ENCODE measurements at regions not wholly inside any gene's neighbourhood (a gene's known extent, or its start where the extent isn't known, plus 50 kb on each side); places are given as distances from the start of the nearest gene placed in this dataset.

DNA sequence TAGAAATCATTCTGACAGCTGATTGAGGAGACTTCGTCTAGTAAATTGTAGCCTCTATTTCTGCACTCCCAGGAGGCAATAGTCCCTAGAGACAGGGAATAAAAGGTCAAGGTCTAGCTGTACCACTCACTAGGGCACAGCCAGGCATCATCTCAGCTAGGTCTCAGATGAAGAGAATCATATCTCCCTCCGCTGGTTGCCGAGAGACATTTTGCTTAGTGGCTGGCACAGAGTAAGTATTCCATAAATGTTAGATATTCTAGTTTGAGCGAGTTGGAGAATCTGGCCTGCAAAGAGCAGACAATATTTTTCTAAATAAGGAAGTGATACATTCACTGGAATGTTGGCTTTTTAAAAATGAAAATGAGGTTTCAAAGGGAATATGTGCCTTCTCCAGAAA is 180.4 kb upstream of the ACTBL2 start:
- Histone ChIP-seq H3K4me3 (ENCODE audit: low read depth, low read length) (no peak overlapping the region), H3K27me3 (ENCODE audit: control insufficient read depth, insufficient read depth, low read length) (no peaks in the 10 kb centered on the region), H3K27ac (ENCODE audit: low read depth, low read length) (no peak overlapping the region), H3K9me3 (ENCODE audit: control insufficient read depth, insufficient read depth, low read length) (no peaks in the 10 kb centered on the region)
- DNase-seq (ENCODE audit: low read depth, low spot score) = no peak
- TF ChIP-seq, protein P1, sequence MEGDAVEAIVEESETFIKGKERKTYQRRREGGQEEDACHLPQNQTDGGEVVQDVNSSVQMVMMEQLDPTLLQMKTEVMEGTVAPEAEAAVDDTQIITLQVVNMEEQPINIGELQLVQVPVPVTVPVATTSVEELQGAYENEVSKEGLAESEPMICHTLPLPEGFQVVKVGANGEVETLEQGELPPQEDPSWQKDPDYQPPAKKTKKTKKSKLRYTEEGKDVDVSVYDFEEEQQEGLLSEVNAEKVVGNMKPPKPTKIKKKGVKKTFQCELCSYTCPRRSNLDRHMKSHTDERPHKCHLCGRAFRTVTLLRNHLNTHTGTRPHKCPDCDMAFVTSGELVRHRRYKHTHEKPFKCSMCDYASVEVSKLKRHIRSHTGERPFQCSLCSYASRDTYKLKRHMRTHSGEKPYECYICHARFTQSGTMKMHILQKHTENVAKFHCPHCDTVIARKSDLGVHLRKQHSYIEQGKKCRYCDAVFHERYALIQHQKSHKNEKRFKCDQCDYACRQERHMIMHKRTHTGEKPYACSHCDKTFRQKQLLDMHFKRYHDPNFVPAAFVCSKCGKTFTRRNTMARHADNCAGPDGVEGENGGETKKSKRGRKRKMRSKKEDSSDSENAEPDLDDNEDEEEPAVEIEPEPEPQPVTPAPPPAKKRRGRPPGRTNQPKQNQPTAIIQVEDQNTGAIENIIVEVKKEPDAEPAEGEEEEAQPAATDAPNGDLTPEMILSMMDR (IDR thresholded peaks at IDR 0.05; ENCODE audit: low read depth, low read length) = 0 out of 2 replicates have a peak, but pooled peaks have one; percentile 8
- ChIA-PET POLR2A (no interaction called here), CTCF (interaction anchor here (0.6 to 1.4 kb wide), 2 partner anchors 13 to 800 kb away, joined by 3 read pairs; no protein-coding TSS in a partner anchor)

DNA sequence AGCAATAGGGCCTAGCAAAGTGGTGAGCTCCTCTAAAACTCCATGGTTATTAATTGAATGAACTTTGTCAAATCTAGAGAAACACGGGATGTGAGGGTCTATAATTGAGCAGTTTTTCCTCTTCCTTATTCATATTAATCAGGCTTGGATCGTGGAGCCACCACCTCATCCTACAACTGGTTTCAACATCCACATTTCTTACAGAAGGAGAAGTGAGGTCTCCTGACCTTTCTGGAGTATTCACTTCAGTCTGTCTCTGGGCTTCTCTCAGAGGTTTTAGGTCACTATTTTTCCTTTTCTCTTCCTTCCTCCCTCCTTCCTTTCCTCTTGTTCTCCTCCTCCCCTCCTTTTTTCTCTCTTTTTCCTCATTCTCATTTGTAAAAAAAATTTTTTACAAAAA is 177.3 kb upstream of the ACTBL2 start:
- no peak for DNase-seq (ENCODE audit: low read depth, low spot score)
- Histone ChIP-seq H3K4me3 (ENCODE audit: low read depth, low read length) (no peak overlapping the region), H3K27ac (ENCODE audit: low read depth, low read length) (no peak overlapping the region), H3K27me3 (ENCODE audit: control insufficient read depth, insufficient read depth, low read length) (no peaks in the 10 kb centered on the region), H3K9me3 (ENCODE audit: control insufficient read depth, insufficient read depth, low read length) (no peaks in the 10 kb centered on the region)
- CTCF ChIA-PET = no interaction called here
- TF ChIP-seq, protein P1 (IDR thresholded peaks at IDR 0.05; ENCODE audit: low read depth, low read length) = no peak
- POLR2A ChIA-PET = no interaction called here

DNA sequence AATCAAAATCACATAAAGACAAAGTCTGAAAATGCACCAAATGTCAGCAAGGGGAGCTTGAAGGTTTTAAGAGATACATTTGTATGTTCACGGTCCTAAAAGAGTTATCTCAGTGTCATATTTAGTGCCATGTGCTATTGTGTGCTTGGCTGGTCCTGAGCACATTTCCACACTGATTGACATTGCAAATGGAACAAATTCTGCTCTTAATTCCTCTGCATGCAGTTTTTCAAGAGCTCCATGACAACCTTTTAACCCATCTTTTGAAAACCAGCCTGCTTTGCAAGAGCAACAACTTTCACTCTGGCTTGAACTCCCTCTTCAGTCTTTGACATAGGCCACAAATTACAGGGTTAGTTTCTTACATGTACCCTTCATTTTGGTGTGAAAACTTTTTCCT is 175.4 kb upstream of the ACTBL2 start:
- CTCF ChIA-PET = interaction anchor here (1.1 kb wide), 1 partner anchor 8 kb away, joined by 4 read pairs; no protein-coding TSS in a partner anchor
- Histone ChIP-seq H3K27me3 (ENCODE audit: control insufficient read depth, insufficient read depth, low read length) (no peaks in the 10 kb centered on the region), H3K4me3 (ENCODE audit: low read depth, low read length) (no peak overlapping the region), H3K27ac (ENCODE audit: low read depth, low read length) (no peak overlapping the region), H3K9me3 (ENCODE audit: control insufficient read depth, insufficient read depth, low read length) (no peaks in the 10 kb centered on the region)
- no peak for DNase-seq (ENCODE audit: low read depth, low spot score)
- POLR2A ChIA-PET = no interaction called here
- TF ChIP-seq, protein P1 (IDR thresholded peaks at IDR 0.05; ENCODE audit: low read depth, low read length) = no peak

DNA sequence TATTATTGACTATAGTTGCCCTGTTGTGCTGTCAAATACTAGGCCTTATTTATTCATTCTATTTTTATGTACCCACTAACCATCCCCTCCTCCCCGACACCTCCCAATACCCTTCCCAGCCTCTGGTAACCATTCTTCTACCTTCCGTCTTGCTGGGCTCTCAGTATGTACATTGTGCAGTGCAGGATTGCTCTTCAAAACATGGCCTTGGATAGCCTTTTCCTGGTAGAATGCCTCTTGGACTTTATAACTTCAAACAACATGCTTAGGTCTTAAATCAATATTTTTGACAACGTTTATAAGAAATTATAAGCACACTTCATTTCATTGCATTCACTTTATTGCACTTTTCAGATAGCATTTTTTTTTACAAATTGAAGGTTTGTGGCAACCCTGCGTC is 172.6 kb upstream of the ACTBL2 start:
- H3K9me3 ChIP-seq (ENCODE audit: control insufficient read depth, insufficient read depth, low read length) = no peaks in the 10 kb centered on the region; the same call in 1 of the 2 replicates
- DNase-seq (ENCODE audit: low read depth, low spot score) = no peak
- no peak overlapping the region for H3K4me3 ChIP-seq (ENCODE audit: low read depth, low read length)
- CTCF ChIA-PET = no interaction called here
- no peaks in the 10 kb centered on the region for H3K27me3 ChIP-seq (ENCODE audit: control insufficient read depth, insufficient read depth, low read length)
- TF ChIP-seq, protein P1 (IDR thresholded peaks at IDR 0.05; ENCODE audit: low read depth, low read length) = no peak
- POLR2A ChIA-PET = no interaction called here
- no peak overlapping the region for H3K27ac ChIP-seq (ENCODE audit: low read depth, low read length)

DNA sequence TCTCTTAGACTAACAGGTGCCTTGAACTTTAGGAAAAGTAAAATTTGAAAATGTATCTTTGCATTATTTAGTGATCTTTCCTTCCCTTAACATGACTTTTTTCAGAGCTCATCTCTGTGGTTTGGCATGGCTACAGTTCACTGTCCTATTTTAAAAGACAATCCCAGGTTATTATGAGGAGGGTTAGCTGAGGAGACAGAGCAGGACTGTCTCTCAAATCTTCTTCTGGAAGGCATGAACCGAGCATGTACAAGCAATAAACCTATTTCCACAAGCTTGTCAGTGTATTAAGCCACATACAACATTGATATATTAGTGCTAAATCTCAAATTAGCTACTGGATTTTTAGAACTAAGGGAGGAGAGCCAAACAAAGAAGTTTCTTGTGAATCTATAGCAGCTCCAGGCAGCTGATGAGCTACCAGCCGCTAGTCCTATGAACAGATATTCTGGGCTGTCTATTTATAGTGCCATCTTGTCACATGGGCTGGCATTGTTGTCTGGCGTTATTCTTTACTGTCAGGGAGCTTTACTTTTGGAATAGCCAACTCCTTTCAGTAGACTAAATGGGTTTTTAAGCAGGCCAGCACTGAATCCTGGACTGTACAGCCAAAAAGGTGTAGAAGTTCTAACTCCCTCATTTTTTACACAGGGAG is 171.2 kb upstream of the ACTBL2 start:
- TF ChIP-seq, protein P1 (IDR thresholded peaks at IDR 0.05; ENCODE audit: low read depth, low read length) = no peak
- no peak for DNase-seq (ENCODE audit: low read depth, low spot score)
- Histone ChIP-seq H3K27me3 (ENCODE audit: control insufficient read depth, insufficient read depth, low read length) (no peaks in the 10 kb centered on the region), H3K27ac (ENCODE audit: low read depth, low read length) (no peak overlapping the region), H3K4me3 (ENCODE audit: low read depth, low read length) (no peak overlapping the region), H3K9me3 (ENCODE audit: control insufficient read depth, insufficient read depth, low read length) (no peaks in the 10 kb centered on the region; the same call in 1 of the 2 replicates)
- ChIA-PET POLR2A (no interaction called here), CTCF (interaction anchor here (1.5 kb wide), 1 partner anchor 125 kb away, joined by 3 read pairs; no protein-coding TSS in a partner anchor)
